ENCODE measurements at regions not wholly inside any gene's neighbourhood (a gene's known extent, or its start where the extent isn't known, plus 50 kb on each side); places are given as distances from the start of the nearest gene placed in this dataset.
A peak's percentile ranks its signal among the peaks of the same experiment; 100 is the strongest.

GRCh38 chr13:76696370-76696769, 189.8 kb downstream of the KCTD12 start:
- 64 to 66% methylated on average over 3 of the region's 3 CpGs for WGBS, 2 donors
- Histone ChIP-seq H3K27me3 (no peaks in the 10 kb centered on the region), H3K4me3 (no peak overlapping the region), H3K9me3 (no peaks in the 10 kb centered on the region), H3K36me3 (replicated peaks in 1 of 2; ENCODE audit: insufficient read depth in 1 of 2, low read depth in 2 of 2) (no peaks in the 10 kb centered on the region), H3K27ac (no peak overlapping the region), H3K4me1 (no peaks in the 10 kb centered on the region)
- intact Hi-C loops (cut with DNase I) = no loop called here
- TF ChIP-seq CTCF (IDR thresholded peaks at IDR 0.05) (no peak), POLR2A (IDR thresholded peaks at IDR 0.05) (no peak)
- no peak for ATAC-seq
- no peak for DNase-seq

GRCh38 chr13:76693086-76693485, 193.1 kb downstream of the KCTD12 start:
- H3K4me3 ChIP-seq = no peak overlapping the region
- H3K27ac ChIP-seq = no peak overlapping the region
- DNase-seq (no peak), ATAC-seq (no peak)
- peaks cover 2% of the 10 kb centered on the region for H3K4me1 ChIP-seq
- no peaks in the 10 kb centered on the region for H3K9me3 ChIP-seq
- intact Hi-C loops (cut with DNase I) = no loop called here
- H3K27me3 ChIP-seq = no peaks in the 10 kb centered on the region
- H3K36me3 ChIP-seq (replicated peaks in 1 of 2; ENCODE audit: insufficient read depth in 1 of 2, low read depth in 2 of 2) = no peaks in the 10 kb centered on the region
- 41 to 47% methylated on average over 2 of the region's 2 CpGs for WGBS, 2 donors
- TF ChIP-seq POLR2A (IDR thresholded peaks at IDR 0.05) (no peak), CTCF (IDR thresholded peaks at IDR 0.05) (no peak)

GRCh38 chr13:76692346-76692745, 193.9 kb downstream of the KCTD12 start:
- Histone ChIP-seq H3K27me3 (no peaks in the 10 kb centered on the region), H3K4me1 (peaks cover 8% of the 10 kb centered on the region), H3K4me3 (no peak overlapping the region), H3K9me3 (no peaks in the 10 kb centered on the region), H3K36me3 (replicated peaks in 1 of 2; ENCODE audit: insufficient read depth in 1 of 2, low read depth in 2 of 2) (no peaks in the 10 kb centered on the region), H3K27ac (no peak overlapping the region)
- WGBS, 2 donors = 21 to 29% methylated on average over 1 of the region's 1 CpG
- no peak for DNase-seq
- TF ChIP-seq CTCF (IDR thresholded peaks at IDR 0.05) (no peak), POLR2A (IDR thresholded peaks at IDR 0.05) (no peak)
- no peak for ATAC-seq
- intact Hi-C loops (cut with DNase I) = no loop called here

- no peaks in the 10 kb centered on the region for H3K36me3 ChIP-seq (replicated peaks in 1 of 2; ENCODE audit: insufficient read depth in 1 of 2, low read depth in 2 of 2)
- ATAC-seq (no peak), DNase-seq (no peak)
- intact Hi-C loops (cut with DNase I) = no loop called here
- no peaks in the 10 kb centered on the region for H3K9me3 ChIP-seq
- H3K4me1 ChIP-seq = peaks cover 8% of the 10 kb centered on the region
- TF ChIP-seq CTCF (IDR thresholded peaks at IDR 0.05) (no peak), POLR2A (IDR thresholded peaks at IDR 0.05) (no peak)
- H3K27ac ChIP-seq = no peak overlapping the region
- H3K27me3 ChIP-seq = no peaks in the 10 kb centered on the region
- H3K4me3 ChIP-seq = no peak overlapping the region
- 51 to 56% methylated on average over 2 of the region's 2 CpGs for WGBS, 2 donors
These were observed 195.6 kb downstream of the KCTD12 start for GRCh38 chr13:76690611-76691010.

GRCh38 chr13:76687467-76687866, 198.7 kb downstream of the KCTD12 start:
- intact Hi-C loops (cut with DNase I) = no loop called here
- H3K27me3 ChIP-seq = no peaks in the 10 kb centered on the region
- H3K36me3 ChIP-seq (replicated peaks in 1 of 2; ENCODE audit: insufficient read depth in 1 of 2, low read depth in 2 of 2) = no peaks in the 10 kb centered on the region
- TF ChIP-seq POLR2A (IDR thresholded peaks at IDR 0.05) (no peak), CTCF (IDR thresholded peaks at IDR 0.05) (no peak)
- H3K4me1 ChIP-seq = peaks cover 8% of the 10 kb centered on the region
- WGBS, 2 donors = 38 to 42% methylated on average over 3 to 4 of the region's 4 CpGs
- H3K9me3 ChIP-seq = no peaks in the 10 kb centered on the region
- no peak for ATAC-seq
- no peak overlapping the region for H3K4me3 ChIP-seq
- H3K27ac ChIP-seq = no peak overlapping the region
- peak in 1 of 4 donors; percentile 5 for DNase-seq

All from body of pancreas (tissue), 4 donors.